Neural crest cell (in vitro differentiated cells): ENCODE measurements at regions not wholly inside any gene's neighbourhood (a gene's known extent, or its start where the extent isn't known, plus 50 kb on each side); places are given as distances from the start of the nearest gene placed in this dataset.
"Not testable (repeated sequence)": the region's sequence is repeated elsewhere in the genome, so short reads cannot be mapped to it uniquely, and the experiment has no call there.

Experiments used
- DNase-seq: peaks from one replicate; pipeline ENCODE4 v3.0.0; 2021; ENCODE audit warnings: low read depth, mixed read lengths, low spot score
- H3K27ac Mint-ChIP-seq: one replicate; pipeline ENCODE4 v1.8.0; 2021; ENCODE audit warnings: mild to moderate bottlenecking, mixed read lengths; ENCODE audit not compliant: unreplicated experiment
- H3K27me3 Mint-ChIP-seq: 2 replicates; pipeline ENCODE4 v1.8.0; 2021; ENCODE audit warnings: low read depth, mild to moderate bottlenecking, mixed read lengths
- H3K36me3 Mint-ChIP-seq: 2 replicates; pipeline ENCODE4 v1.8.0; 2021; ENCODE audit warnings: low read depth, mild to moderate bottlenecking, mixed read lengths
- H3K4me1 Mint-ChIP-seq: 2 replicates; pipeline ENCODE4 v1.8.0; 2021; ENCODE audit warnings: mixed read lengths
- H3K4me3 Mint-ChIP-seq: one replicate; pipeline ENCODE4 v1.8.0; 2021; ENCODE audit warnings: mild to moderate bottlenecking, mixed read lengths
- H3K9me3 Mint-ChIP-seq: 2 replicates; pipeline ENCODE4 v1.8.0; 2021; ENCODE audit warnings: mixed read lengths
- TF ChIP-seq, protein P1 (sequence below): fragments of 200-600 bp; sonication (generic); conservative IDR thresholded peaks from 2 replicates; pipeline ENCODE4 v1.5.0; 2021; ENCODE audit warnings: antibody characterized with exemption, mild to moderate bottlenecking

DNA sequence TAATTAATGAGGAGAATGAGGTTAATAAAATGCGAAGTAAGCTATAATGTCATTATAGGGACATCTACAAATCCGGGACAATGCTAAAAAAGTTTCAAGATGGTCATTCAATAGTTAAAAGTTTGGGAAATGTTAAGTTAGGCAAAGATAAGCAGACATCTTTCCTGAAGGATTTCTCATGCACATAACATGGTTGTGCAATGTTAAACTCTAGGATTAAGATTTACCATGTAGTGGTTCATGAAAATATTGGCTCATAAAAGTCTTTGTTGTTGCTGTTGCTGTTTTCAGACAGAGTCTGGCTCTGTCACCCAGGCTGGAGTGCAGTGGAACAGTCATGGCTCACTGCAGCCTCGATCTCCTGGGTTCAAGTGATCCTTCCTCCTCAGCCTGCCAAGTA is 751.5 kb upstream of the CCDC179 start:
- no peaks in the 10 kb centered on the region for H3K4me1 Mint-ChIP-seq
- TF ChIP-seq, protein P1, sequence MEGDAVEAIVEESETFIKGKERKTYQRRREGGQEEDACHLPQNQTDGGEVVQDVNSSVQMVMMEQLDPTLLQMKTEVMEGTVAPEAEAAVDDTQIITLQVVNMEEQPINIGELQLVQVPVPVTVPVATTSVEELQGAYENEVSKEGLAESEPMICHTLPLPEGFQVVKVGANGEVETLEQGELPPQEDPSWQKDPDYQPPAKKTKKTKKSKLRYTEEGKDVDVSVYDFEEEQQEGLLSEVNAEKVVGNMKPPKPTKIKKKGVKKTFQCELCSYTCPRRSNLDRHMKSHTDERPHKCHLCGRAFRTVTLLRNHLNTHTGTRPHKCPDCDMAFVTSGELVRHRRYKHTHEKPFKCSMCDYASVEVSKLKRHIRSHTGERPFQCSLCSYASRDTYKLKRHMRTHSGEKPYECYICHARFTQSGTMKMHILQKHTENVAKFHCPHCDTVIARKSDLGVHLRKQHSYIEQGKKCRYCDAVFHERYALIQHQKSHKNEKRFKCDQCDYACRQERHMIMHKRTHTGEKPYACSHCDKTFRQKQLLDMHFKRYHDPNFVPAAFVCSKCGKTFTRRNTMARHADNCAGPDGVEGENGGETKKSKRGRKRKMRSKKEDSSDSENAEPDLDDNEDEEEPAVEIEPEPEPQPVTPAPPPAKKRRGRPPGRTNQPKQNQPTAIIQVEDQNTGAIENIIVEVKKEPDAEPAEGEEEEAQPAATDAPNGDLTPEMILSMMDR, result no peak
- no peak for DNase-seq
- no peak overlapping the region for H3K27ac Mint-ChIP-seq
- no peaks in the 10 kb centered on the region for H3K9me3 Mint-ChIP-seq
- no peak overlapping the region for H3K4me3 Mint-ChIP-seq
- no peaks in the 10 kb centered on the region for H3K27me3 Mint-ChIP-seq
- H3K36me3 Mint-ChIP-seq, result no peaks in the 10 kb centered on the region

DNA sequence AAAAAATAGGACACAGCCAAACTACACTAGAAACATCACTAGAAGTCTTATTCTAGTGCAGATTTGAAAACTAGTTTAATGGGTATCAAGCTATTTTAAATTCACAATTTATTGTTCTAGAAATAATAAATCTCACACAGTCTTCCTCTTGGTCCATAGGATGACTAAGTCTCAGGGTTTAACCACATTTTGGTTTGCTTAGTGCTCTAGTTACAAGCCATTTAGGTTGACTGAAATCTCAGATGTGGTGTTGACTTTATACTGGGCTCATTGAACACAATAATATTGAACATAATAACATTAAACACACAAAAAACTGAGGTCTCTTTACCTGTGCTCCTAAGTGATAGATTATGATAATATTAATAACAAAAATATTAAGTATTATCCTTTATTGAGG is 760.3 kb upstream of the CCDC179 start:
- Mint-ChIP-seq H3K36me3 (no peaks in the 10 kb centered on the region), H3K27me3 (no peaks in the 10 kb centered on the region), H3K4me3 (no peak overlapping the region), H3K9me3 (no peaks in the 10 kb centered on the region), H3K27ac (no peak overlapping the region), H3K4me1 (no peaks in the 10 kb centered on the region)
- DNase-seq, result no peak
- TF ChIP-seq, protein P1, result no peak

GRCh38 chr11:23632293-23632692 is 772.0 kb upstream of the CCDC179 start:
- no peak for DNase-seq
- Mint-ChIP-seq H3K9me3 (peaks cover 6% of the 10 kb centered on the region), H3K27ac (no peak overlapping the region), H3K36me3 (no peaks in the 10 kb centered on the region), H3K27me3 (no peaks in the 10 kb centered on the region), H3K4me1 (no peaks in the 10 kb centered on the region), H3K4me3 (no peak overlapping the region)
- TF ChIP-seq, protein P1, result no peak

DNA sequence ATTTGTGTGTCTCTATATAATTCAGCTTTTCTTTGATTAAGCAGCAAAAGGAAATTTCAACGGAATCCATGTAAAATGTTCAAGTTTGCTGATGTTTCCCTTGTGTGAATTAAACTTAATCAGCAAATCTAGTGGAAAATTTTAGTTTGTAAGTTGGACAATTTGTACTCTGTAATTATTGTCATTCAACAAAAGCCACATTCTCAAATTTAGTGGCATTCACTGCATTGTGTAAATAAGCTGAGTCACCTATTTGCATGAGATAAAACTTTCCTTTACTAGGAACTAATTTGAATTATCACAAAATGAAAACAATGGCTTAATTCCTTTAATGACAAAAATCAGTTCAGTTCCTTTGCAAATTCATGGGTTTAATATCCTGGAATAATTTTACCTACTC is 784.2 kb upstream of the CCDC179 start:
- TF ChIP-seq, protein P1, result no peak
- no peak for DNase-seq
- H3K4me3 Mint-ChIP-seq, result no peak overlapping the region
- peaks cover 3% of the 10 kb centered on the region for H3K36me3 Mint-ChIP-seq
- no peak overlapping the region for H3K27ac Mint-ChIP-seq
- H3K27me3 Mint-ChIP-seq, result no peaks in the 10 kb centered on the region
- peaks cover 12% of the 10 kb centered on the region for H3K9me3 Mint-ChIP-seq
- H3K4me1 Mint-ChIP-seq, result no peaks in the 10 kb centered on the region

- DNase-seq, H3K4me1 Mint-ChIP-seq, H3K27me3 Mint-ChIP-seq, H3K36me3 Mint-ChIP-seq, H3K27ac Mint-ChIP-seq, H3K4me3 Mint-ChIP-seq: not testable (repeated sequence)
- peaks cover 13% of the 10 kb centered on the region for H3K9me3 Mint-ChIP-seq
Measured at GRCh38 chr11:23652336-23652735, 792.1 kb upstream of the CCDC179 start.

DNA sequence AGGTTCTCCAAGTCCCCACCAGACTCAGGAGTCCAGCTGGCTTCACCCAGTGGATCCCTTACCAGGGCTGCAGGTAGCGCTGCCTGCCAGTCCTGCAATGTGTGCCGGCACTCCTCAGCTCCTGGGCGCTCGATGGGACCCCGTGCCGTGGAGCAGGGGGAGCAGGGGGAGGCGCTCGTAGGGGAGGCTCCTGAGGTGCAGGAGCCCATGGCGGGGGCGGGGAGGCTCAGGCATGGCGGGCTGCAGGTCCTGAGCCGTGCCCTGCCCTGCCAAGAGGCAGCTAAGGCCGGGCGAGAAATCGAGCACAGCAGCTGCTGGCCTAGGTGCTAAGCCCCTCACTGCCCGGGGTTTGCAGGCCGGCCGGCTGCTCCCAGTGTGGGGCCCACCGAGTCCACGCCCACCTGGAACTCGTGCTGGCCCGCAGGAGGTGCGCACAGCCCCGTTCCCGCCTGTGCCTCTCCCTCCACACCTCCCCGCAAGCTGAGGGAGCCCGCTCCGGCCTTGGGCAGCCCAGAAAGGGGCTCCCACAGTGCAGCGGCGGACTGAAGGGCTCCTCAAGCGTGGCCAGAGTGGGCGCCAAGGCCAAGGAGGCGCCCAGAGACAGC is 792.9 kb upstream of the CCDC179 start:
- DNase-seq, result no peak
- TF ChIP-seq, protein P1, result no peak

More for the DNA sequence above, 792.9 kb upstream of the CCDC179 start:
- Mint-ChIP-seq H3K4me3 (no peak overlapping the region), H3K9me3 (peaks cover 9% of the 10 kb centered on the region), H3K27me3 (no peaks in the 10 kb centered on the region), H3K36me3 (peaks cover 2% of the 10 kb centered on the region), H3K27ac (peak overlapping the region; percentile 35), H3K4me1 (no peaks in the 10 kb centered on the region)
